ENCODE measurements at regions not wholly inside any gene's neighbourhood (a gene's known extent, or its start where the extent isn't known, plus 50 kb on each side); places are given as distances from the start of the nearest gene placed in this dataset.

DNA sequence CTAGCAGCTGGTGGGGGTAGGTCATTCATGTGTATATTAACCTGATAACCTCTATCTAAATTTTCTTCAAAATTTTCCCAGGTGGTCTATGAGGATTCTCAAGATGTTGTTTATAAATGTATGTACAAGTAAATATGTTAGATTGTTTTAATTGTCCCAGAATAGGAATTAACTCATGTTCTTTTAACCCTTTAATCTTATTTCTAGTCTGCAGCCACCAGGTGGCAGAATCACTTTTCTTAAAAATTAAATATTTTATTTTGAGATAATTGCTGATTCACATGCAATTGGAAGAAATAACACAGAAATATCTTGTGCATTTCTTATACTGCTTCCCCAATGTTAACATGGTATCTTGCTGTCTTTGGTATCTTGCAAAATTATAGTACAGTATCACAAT lies 589.5 kb downstream of the ARL4A start:
- Mint-ChIP-seq H3K9me3 (no peaks in the 10 kb centered on the region), H3K4me1 (no peaks in the 10 kb centered on the region), H3K4me3 (no peak overlapping the region), H3K27ac (no peak overlapping the region), H3K36me3 (no peaks in the 10 kb centered on the region), H3K27me3 (peaks cover 7 to 12% (median 10%) of the 10 kb centered on the region in 3 donors)
- ATAC-seq (ENCODE audit: low read depth in 2 of 2) = no peak
- DNase-seq = no peak

DNA sequence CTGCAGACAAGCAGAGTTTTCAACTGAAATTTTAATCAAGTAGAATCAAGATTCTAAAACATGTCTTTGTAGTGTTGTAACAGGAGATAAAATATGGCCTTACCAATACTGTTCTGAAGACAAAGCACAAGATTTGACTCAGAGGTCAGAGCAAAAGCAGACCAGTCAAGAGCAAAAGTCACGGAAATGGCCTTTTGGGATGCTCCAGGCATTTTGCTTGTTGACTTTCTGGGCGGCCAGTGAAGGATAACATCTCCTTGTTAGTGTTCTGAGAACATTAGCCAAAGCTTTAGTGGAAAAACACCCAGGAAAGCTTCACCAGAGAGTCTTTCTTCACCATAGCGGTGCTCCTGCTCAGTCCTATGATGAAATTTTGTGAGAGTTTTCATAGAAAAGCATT lies 590.6 kb downstream of the ARL4A start:
- Mint-ChIP-seq H3K27me3 (peaks cover 7 to 12% (median 10%) of the 10 kb centered on the region in 3 donors), H3K9me3 (no peaks in the 10 kb centered on the region)

DNA sequence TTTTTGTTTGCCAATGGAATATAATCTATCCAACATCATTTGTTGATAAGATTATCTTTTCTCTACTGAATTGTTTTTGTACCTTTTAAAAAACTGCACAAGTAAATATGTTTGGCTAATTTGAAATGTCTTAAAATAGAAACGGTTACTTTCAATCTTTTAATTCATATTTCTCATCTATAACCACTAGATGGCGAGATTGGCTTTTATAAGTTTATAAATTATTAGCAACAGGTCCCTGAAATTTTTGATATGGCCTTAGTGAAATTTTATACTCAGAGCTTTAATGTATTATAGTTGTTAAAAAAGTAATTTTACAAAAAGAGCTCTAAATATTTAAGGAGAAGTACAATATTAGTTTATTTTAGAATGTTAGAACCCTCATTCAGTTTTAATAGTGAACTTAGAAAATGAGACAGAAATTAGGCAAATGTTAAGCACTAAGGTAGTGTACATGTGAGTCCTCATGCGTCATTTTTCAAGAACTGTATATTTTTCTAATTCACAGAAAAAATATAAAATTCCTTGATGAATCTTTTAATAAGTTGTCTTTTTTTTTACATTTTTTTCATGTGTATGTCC lies 592.5 kb downstream of the ARL4A start:
- peak; percentile 6 for DNase-seq
- no peaks in the 10 kb centered on the region for H3K4me1 Mint-ChIP-seq
- no peak overlapping the region for H3K4me3 Mint-ChIP-seq
- no peak for ATAC-seq (ENCODE audit: low read depth in 2 of 2)
- H3K27me3 Mint-ChIP-seq = peaks cover 4 to 6% (median 4%) of the 10 kb centered on the region in 3 donors
- H3K36me3 Mint-ChIP-seq = no peaks in the 10 kb centered on the region
- no peak overlapping the region for H3K27ac Mint-ChIP-seq
- no peaks in the 10 kb centered on the region for H3K9me3 Mint-ChIP-seq

More for the DNA sequence above, 590.6 kb downstream of the ARL4A start:
- DNase-seq = no peak
- no peak overlapping the region for H3K27ac Mint-ChIP-seq
- H3K4me1 Mint-ChIP-seq = no peaks in the 10 kb centered on the region
- no peaks in the 10 kb centered on the region for H3K36me3 Mint-ChIP-seq
- no peak for ATAC-seq (ENCODE audit: low read depth in 2 of 2)
- H3K4me3 Mint-ChIP-seq = no peak overlapping the region

DNA sequence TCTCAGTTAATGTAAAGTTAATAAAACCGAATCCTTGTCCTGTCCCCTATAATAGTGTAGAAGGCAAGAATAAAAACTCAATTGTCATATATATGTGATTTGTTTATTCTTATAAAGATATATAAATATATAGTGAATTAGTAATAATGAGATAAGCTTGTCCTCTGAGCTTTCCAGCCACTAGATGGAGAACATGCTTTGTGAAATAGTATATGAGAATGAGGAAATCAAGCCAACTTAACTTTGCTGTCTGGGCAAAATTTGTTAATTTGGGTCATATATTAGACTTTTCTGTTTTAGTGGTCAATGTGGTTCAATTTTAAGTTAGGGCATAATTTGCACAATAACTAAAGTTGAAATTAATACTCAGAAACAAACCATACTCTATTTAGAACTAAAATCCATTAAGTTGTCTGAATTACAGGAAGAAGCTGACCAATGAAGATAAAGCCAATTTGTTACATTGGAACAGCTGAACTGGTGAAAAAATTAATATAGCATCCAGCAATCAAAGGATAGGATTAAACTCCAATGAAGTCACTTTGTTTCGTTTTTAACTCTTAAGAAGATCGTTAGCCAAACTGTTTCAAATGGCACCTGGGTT lies 595.0 kb downstream of the ARL4A start:
- H3K27me3 Mint-ChIP-seq = peaks cover 0 to 3% (median 0%) of the 10 kb centered on the region in 3 donors
- H3K27ac Mint-ChIP-seq = no peak overlapping the region
- no peaks in the 10 kb centered on the region for H3K9me3 Mint-ChIP-seq
- H3K4me1 Mint-ChIP-seq = no peaks in the 10 kb centered on the region
- DNase-seq (no peak), ATAC-seq (ENCODE audit: low read depth in 2 of 2) (no peak)
- no peaks in the 10 kb centered on the region for H3K36me3 Mint-ChIP-seq
- no peak overlapping the region for H3K4me3 Mint-ChIP-seq

DNA sequence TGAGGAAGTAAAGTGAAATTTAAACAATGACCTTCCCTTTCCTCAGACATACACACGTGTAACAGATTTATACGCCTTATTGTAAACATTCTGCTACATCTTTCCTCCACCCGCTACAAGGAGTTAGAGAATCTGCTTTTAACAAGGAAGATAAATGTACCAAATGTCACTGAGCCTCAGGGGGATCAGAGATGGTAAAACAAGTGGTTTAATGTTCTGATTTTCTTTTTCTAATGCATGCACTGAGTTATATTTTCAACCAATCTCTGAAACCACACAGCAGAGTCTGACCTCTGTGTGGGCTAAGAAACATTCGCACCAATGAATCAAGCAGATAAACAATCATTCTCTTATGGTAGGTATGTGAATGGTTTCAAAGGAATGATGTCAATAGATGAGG lies 599.5 kb downstream of the ARL4A start:
- no peaks in the 10 kb centered on the region for H3K4me1 Mint-ChIP-seq
- no peak overlapping the region for H3K4me3 Mint-ChIP-seq
- H3K36me3 Mint-ChIP-seq = no peaks in the 10 kb centered on the region
- H3K27ac Mint-ChIP-seq = peak overlapping the region in 1 of 6 donors; percentile 33
- peaks cover 0 to 12% (median 0%) of the 10 kb centered on the region in 3 donors for H3K27me3 Mint-ChIP-seq
- H3K9me3 Mint-ChIP-seq = no peaks in the 10 kb centered on the region
- DNase-seq (no peak), ATAC-seq (ENCODE audit: low read depth in 2 of 2) (no peak)

DNA sequence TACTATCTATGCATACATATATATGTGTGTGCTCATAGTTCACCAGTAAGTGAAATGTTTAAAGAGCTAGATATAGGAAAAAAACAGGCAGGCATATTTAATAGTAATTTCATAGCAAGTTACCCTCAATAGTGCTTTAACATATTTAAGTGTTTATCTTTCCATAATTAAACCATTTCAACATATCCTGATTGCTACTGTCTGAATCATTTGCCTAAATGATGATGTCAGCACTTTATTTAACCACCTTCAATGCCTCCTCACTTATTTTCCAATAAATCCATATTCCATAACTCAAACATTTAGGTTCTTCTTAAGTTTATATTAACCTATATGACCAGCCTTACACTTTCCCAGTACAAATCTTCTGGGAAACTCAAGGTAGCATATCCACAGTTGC lies 601.1 kb downstream of the ARL4A start:
- H3K9me3 Mint-ChIP-seq = no peaks in the 10 kb centered on the region
- no peak overlapping the region for H3K27ac Mint-ChIP-seq
- no peak overlapping the region for H3K4me3 Mint-ChIP-seq
- ATAC-seq (ENCODE audit: low read depth in 2 of 2) (no peak), DNase-seq (no peak)
- peaks cover 0 to 12% (median 0%) of the 10 kb centered on the region in 3 donors for H3K27me3 Mint-ChIP-seq
- H3K36me3 Mint-ChIP-seq = no peaks in the 10 kb centered on the region
- H3K4me1 Mint-ChIP-seq = no peaks in the 10 kb centered on the region

DNA sequence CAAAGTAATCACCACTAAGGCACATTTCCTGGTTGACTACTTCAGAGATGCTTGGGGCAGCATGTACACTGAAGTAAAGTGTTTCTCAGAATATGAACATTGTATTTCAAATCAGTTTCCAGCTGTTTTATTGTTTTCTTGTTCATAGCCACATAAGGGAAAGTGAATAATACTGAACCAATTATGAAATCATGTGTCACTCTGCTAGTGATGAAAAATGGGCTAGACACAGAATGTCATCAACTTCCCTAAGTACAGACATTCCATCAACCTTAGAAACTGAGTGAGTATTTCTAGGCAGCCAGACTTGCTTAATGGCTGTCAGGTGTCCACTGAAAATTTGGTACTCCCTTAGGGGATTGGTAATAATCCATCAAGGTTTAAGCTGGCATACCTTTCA lies 603.5 kb downstream of the ARL4A start:
- H3K27me3 Mint-ChIP-seq = peaks cover 0 to 12% (median 0%) of the 10 kb centered on the region in 3 donors
- H3K27ac Mint-ChIP-seq = no peak overlapping the region

DNA sequence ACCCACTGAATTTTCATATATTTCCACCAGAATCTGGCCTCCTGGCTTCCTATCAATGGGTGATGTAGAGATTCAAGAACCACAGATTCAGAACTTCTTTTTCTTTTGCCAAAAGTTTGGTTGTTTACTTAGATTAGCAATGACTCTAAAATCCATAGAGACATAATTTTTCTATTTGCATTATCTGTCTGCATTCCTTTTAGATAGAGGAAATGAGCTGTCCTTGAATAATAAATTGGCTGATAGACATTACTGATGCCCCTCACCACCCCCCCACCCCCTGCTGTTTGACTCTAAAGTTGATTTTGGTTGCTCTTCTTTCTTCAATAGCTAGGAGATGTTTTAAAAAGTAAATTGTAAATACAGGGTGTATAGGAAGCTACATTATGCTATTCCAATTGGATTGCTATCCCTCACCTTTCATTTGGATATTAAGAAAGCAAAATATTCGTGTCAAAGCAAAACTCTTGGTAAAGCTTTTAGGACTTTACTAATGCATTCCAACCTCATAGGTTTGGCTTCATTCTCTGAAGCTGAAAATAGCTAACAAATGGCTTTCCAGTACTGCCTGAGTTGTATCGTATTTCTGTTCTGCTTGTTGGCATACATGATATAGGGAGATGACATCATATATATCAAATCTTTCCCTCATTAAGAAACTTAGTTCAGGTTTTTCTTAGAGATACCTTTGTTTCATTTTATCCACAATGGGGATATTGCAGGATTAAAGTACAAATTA lies 606.0 kb downstream of the ARL4A start:
- DNase-seq (no peak), ATAC-seq (ENCODE audit: low read depth in 2 of 2) (no peak)
- Mint-ChIP-seq H3K4me3 (no peak overlapping the region), H3K36me3 (no peaks in the 10 kb centered on the region), H3K27me3 (peaks cover 0 to 5% (median 0%) of the 10 kb centered on the region in 3 donors), H3K9me3 (no peaks in the 10 kb centered on the region), H3K27ac (no peak overlapping the region), H3K4me1 (no peaks in the 10 kb centered on the region)

More for the DNA sequence above, 603.5 kb downstream of the ARL4A start:
- no peak for ATAC-seq (ENCODE audit: low read depth in 2 of 2)
- no peak for DNase-seq
- no peak overlapping the region for H3K4me3 Mint-ChIP-seq
- H3K36me3 Mint-ChIP-seq = no peaks in the 10 kb centered on the region
- no peaks in the 10 kb centered on the region for H3K4me1 Mint-ChIP-seq
- H3K9me3 Mint-ChIP-seq = no peaks in the 10 kb centered on the region

DNA sequence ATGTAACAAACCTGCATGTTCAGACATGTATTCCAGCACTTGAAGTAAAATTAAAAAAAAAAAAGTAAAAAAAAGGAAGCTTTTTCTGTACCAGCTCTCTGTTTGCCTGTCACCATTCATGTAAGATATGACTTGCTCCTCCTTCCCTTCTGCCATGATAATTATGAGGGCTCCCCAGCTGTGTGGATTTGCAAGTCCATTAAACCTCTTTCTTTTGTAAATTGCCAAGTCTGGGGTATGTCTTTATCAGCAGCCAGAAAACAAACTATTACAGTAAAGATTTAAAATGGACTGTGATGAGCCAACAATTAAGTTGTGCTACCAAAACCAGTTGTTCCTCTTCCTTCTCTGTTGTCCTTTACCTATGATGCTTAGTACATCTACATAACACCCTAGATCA lies 619.6 kb downstream of the ARL4A start:
- ATAC-seq (ENCODE audit: low read depth in 2 of 2) = no peak
- no peak overlapping the region for H3K4me3 Mint-ChIP-seq
- no peaks in the 10 kb centered on the region for H3K27me3 Mint-ChIP-seq
- H3K27ac Mint-ChIP-seq = no peak overlapping the region
- H3K9me3 Mint-ChIP-seq = peaks cover 0 to 5% (median 4%) of the 10 kb centered on the region in 7 donors
- no peaks in the 10 kb centered on the region for H3K36me3 Mint-ChIP-seq
- H3K4me1 Mint-ChIP-seq = no peaks in the 10 kb centered on the region
- no peak for DNase-seq

DNA sequence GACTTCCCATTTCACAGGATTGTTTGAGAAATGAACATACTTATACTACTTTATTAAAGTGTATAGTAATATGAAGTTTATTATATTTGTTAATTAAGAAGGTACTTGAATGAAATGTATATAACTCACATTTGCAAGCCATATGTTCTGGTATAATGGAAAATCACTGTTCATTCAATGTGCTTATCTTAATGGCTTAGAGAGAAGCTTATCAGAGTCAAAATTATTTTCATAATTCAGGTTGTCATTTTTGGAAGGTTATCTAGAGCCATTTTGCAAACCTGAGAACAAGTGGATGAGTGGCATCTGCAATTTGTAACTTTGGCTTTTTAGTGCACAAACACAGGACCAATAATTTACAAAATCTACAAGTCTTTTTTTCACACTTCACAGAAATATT lies 621.0 kb downstream of the ARL4A start:
- DNase-seq (no peak), ATAC-seq (ENCODE audit: low read depth in 2 of 2) (no peak)
- H3K36me3 Mint-ChIP-seq = no peaks in the 10 kb centered on the region
- no peak overlapping the region for H3K4me3 Mint-ChIP-seq
- H3K9me3 Mint-ChIP-seq = peaks cover 3 to 18% (median 8%) of the 10 kb centered on the region in 7 donors
- no peak overlapping the region for H3K27ac Mint-ChIP-seq
- no peaks in the 10 kb centered on the region for H3K4me1 Mint-ChIP-seq
- H3K27me3 Mint-ChIP-seq = no peaks in the 10 kb centered on the region

DNA sequence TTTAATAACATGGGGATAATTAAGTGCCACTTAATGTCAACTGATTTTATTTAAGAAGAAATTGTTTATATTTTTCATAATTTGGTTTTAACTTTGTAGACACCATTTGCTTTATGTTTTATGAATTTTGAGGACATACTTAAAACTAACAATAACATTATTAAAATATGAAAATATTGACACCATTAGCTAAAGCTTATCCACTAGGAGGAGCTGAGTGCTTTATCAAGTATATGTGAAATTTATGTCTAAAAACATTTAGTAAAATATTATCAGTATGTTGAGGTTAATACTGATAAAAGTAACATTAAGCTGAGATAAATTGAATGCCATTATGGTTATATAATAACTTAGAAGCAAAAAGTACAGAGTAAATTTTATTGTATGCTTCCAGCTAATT lies 622.1 kb downstream of the ARL4A start:
- Mint-ChIP-seq H3K9me3 (peaks cover 3 to 18% (median 8%) of the 10 kb centered on the region in 7 donors), H3K4me1 (no peaks in the 10 kb centered on the region), H3K27me3 (no peaks in the 10 kb centered on the region), H3K27ac (no peak overlapping the region), H3K4me3 (no peak overlapping the region), H3K36me3 (no peaks in the 10 kb centered on the region)
- no peak for ATAC-seq (ENCODE audit: low read depth in 2 of 2)
- DNase-seq = no peak

DNA sequence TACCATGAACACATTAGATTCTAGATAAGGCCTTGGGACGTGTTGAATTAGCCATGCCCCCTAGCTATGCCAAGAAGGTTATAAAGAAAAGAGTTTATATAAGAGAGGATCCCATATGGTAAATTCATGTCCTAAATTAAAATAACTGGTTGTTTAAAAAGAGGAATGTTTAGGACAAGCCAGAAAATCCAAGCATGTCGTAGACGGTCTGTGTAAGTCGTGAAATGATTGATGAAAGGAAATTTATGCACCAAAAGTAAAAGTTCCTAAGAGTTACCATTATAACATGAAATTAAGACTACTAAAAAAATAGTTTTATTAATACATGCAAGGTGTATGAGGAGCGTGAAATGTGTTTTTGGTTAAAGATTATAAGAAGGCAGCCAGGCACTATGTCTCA lies 624.9 kb downstream of the ARL4A start:
- DNase-seq (no peak), ATAC-seq (ENCODE audit: low read depth in 2 of 2) (no peak)
- H3K27me3 Mint-ChIP-seq = no peaks in the 10 kb centered on the region
- no peaks in the 10 kb centered on the region for H3K4me1 Mint-ChIP-seq
- no peak overlapping the region for H3K27ac Mint-ChIP-seq
- H3K9me3 Mint-ChIP-seq = peaks cover under 1 to 18% (median 6%) of the 10 kb centered on the region in 7 donors
- no peak overlapping the region for H3K4me3 Mint-ChIP-seq
- H3K36me3 Mint-ChIP-seq = no peaks in the 10 kb centered on the region

DNA sequence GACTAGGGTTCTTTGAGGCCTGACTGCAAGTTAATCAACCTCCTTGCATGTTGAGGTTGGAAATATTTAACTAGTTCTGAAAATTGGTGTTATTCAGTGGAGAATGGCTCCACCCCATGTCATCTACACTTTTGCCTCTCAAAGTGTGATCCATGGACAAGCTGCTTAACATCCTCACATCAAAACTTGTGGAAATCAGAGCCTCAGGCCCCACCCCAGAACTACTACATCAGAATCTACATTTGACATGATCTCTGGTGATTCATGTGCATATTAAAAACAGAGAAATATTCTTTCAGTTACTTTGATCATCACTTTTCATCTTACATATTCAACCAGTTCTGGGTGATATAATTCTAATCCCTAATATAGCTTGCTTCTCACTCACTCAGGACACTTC lies 632.9 kb downstream of the ARL4A start:
- no peak for DNase-seq
- no peak for ATAC-seq (ENCODE audit: low read depth in 2 of 2)
- Mint-ChIP-seq H3K9me3 (no peaks in the 10 kb centered on the region), H3K36me3 (no peaks in the 10 kb centered on the region), H3K4me1 (no peaks in the 10 kb centered on the region), H3K4me3 (no peak overlapping the region), H3K27ac (no peak overlapping the region), H3K27me3 (no peaks in the 10 kb centered on the region)

DNA sequence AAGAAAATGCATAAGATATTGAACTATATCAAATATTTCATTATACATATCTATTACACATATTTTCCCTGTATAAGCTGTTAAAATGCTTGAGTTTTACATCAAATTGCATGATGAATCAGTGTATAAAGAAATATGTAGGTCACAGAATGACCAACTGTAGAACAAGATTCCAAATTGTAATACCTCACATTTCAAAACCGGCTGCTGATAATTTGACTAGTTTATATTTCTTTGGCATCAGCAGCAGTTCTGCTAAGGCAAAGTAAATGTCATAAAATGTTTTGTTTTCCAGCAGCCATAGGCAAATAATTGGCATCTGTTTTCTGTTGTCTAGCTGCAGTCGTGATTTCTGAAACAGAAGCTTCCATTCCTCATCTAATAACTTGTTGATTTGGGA lies 633.9 kb downstream of the ARL4A start:
- Mint-ChIP-seq H3K27ac (no peak overlapping the region), H3K27me3 (no peaks in the 10 kb centered on the region), H3K36me3 (no peaks in the 10 kb centered on the region), H3K4me1 (no peaks in the 10 kb centered on the region), H3K4me3 (no peak overlapping the region), H3K9me3 (no peaks in the 10 kb centered on the region)
- DNase-seq = no peak
- ATAC-seq (ENCODE audit: low read depth in 2 of 2) = no peak

Measured in naive B cell (primary cell).